SK-MEL-5 (cell line): ENCODE measurements at regions not wholly inside any gene's neighbourhood (a gene's known extent, or its start where the extent isn't known, plus 50 kb on each side); places are given as distances from the start of the nearest gene placed in this dataset.

Experiments used
- DNase-seq: peaks from one replicate; pipeline ENCODE4 v3.0.0-alpha.2; 2016; ENCODE audit warnings: low read depth, low spot score
- in situ Hi-C: cut with HindIII; loops from 2 replicates; pipeline ENCODE4 v1.10.0; 2016; ENCODE audit warnings: low sequenced_read_pairs, high pct_unique_total_duplicates, low pct_unique_long_range_greater_than_20kb

GRCh38 chr12:98126637-98127335 is 388.6 kb upstream of the TMPO start:
- in situ Hi-C loops = no loop called here

GRCh38 chr12:98127336-98127679 is 388.1 kb upstream of the TMPO start:
- in situ Hi-C loops = no loop called here
- DNase-seq = no peak

More at GRCh38 chr12:98126637-98127335, 388.6 kb upstream of the TMPO start:
- DNase-seq = no peak

GRCh38 chr12:98127854-98128253 is 387.5 kb upstream of the TMPO start:
- no peak for DNase-seq
- in situ Hi-C loops = no loop called here

- in situ Hi-C loops = no loop called here
- DNase-seq = no peak
Observed at GRCh38 chr12:98136544-98136943, 378.8 kb upstream of the TMPO start.

- DNase-seq = no peak
- in situ Hi-C loops = no loop called here
Observed at GRCh38 chr12:98137278-98137677, 378.1 kb upstream of the TMPO start.

- in situ Hi-C loops = no loop called here
- no peak for DNase-seq
Observed at GRCh38 chr12:98144953-98145352, 370.4 kb upstream of the TMPO start.

GRCh38 chr12:98146043-98146442 is 369.3 kb upstream of the TMPO start:
- DNase-seq = peak; percentile 10
- in situ Hi-C loops = no loop called here

GRCh38 chr12:98146487-98146886 is 368.9 kb upstream of the TMPO start:
- DNase-seq = no peak
- in situ Hi-C loops = no loop called here

GRCh38 chr12:98149270-98149669 is 366.1 kb upstream of the TMPO start:
- in situ Hi-C loops = no loop called here

GRCh38 chr12:98149691-98150210 is 365.6 kb upstream of the TMPO start:
- in situ Hi-C loops = no loop called here
- no peak for DNase-seq

More at GRCh38 chr12:98149270-98149669, 366.1 kb upstream of the TMPO start:
- DNase-seq = no peak

GRCh38 chr12:98151105-98151590 is 364.2 kb upstream of the TMPO start:
- in situ Hi-C loops = no loop called here

GRCh38 chr12:98151984-98152383 is 363.4 kb upstream of the TMPO start:
- DNase-seq = no peak
- in situ Hi-C loops = no loop called here

More at GRCh38 chr12:98151105-98151590, 364.2 kb upstream of the TMPO start:
- no peak for DNase-seq

GRCh38 chr12:98154850-98155249 is 360.5 kb upstream of the TMPO start:
- in situ Hi-C loops = no loop called here
- DNase-seq = peak; percentile 62

GRCh38 chr12:98156697-98157096 is 358.7 kb upstream of the TMPO start:
- DNase-seq = no peak
- in situ Hi-C loops = no loop called here

GRCh38 chr12:98162906-98163678 is 352.3 kb upstream of the TMPO start:
- DNase-seq = no peak
- in situ Hi-C loops = no loop called here

GRCh38 chr12:98172304-98172703 is 343.1 kb upstream of the TMPO start:
- no peak for DNase-seq
- in situ Hi-C loops = no loop called here

- in situ Hi-C loops = no loop called here
Observed at GRCh38 chr12:98172801-98173200, 342.6 kb upstream of the TMPO start.

GRCh38 chr12:98173773-98174427 is 341.5 kb upstream of the TMPO start:
- in situ Hi-C loops = no loop called here

More at GRCh38 chr12:98172801-98173200, 342.6 kb upstream of the TMPO start:
- no peak for DNase-seq

More at GRCh38 chr12:98173773-98174427, 341.5 kb upstream of the TMPO start:
- DNase-seq = no peak
